Eye (tissue), 1 donor: ENCODE measurements at regions not wholly inside any gene's neighbourhood (a gene's known extent, or its start where the extent isn't known, plus 50 kb on each side); places are given as distances from the start of the nearest gene placed in this dataset.
A peak's percentile ranks its signal among the peaks of the same experiment; 100 is the strongest.
"Not testable (repeated sequence)": the region's sequence is repeated elsewhere in the genome, so short reads cannot be mapped to it uniquely, and the experiment has no call there.

Experiments used
- DNase-seq: peaks from one replicate; pipeline ENCODE4 v3.0.0-alpha.2; 2015

GRCh38 chr2:4882941-4883340 lies 809.2 kb upstream of the SOX11 start:
- DNase-seq: no peak

GRCh38 chr2:4883375-4883774 lies 808.8 kb upstream of the SOX11 start:
- DNase-seq: no peak

- no peak for DNase-seq
Observed at GRCh38 chr2:4884117-4884571, 808.0 kb upstream of the SOX11 start.

DNA sequence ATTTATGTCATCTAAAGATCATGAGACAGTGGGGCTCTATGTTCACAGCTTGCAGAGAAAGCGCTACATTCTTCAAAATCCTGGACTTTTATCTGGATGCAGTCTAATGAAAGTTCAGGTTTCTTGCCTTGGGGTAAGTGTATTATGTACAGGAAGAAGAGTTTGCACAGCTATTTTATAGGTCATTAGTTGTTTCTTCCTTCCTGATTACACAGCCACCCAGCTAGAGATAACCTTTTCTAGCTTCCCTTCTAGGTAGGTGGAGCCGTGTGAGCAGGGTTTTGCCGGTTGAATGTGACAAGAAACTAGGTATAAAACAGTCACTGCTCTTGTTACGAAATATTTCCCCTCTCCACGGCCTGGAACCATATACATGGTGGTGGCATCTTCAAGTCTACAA lies 800.8 kb upstream of the SOX11 start:
- no peak for DNase-seq

DNA sequence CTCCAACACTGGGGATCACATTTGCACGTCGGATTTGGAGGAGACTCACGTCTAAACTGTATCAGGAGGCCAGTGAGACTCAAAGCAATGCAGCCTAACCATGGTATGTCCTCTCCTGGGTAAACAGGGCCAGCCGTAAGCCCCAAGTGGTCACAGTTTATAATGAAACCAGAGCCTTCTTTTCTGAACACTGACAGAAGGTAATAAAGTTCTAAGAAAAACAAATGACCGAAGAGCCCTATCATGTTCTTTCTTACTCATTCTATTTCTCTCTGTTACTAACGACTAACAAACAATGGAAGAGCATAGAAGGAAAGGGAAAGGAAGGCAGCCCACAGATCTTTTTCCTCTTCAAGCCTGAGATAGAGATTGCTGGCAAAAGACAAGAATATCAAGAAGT lies 796.8 kb upstream of the SOX11 start:
- no peak for DNase-seq

DNA sequence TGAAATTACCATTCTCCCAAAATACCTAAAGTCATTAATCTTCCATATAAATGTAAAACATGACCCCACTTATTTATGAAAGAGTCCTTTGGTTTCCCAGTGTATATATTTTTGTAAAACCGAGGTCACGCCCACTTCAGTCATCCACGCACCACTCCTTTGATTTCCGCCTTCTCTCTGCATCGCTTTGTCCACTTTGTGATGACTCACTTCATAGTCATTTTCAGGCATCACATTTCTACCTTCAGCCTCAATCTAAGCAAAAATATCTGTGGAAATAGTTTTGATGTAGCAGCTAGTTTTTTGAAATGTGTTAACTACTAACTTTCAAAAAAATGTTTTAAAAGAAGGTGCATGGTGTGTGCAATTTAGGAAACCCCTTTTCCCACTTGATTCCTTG lies 793.5 kb upstream of the SOX11 start:
- no peak for DNase-seq

GRCh38 chr2:4900242-4900641 lies 791.9 kb upstream of the SOX11 start:
- DNase-seq: peak; percentile 16

DNA sequence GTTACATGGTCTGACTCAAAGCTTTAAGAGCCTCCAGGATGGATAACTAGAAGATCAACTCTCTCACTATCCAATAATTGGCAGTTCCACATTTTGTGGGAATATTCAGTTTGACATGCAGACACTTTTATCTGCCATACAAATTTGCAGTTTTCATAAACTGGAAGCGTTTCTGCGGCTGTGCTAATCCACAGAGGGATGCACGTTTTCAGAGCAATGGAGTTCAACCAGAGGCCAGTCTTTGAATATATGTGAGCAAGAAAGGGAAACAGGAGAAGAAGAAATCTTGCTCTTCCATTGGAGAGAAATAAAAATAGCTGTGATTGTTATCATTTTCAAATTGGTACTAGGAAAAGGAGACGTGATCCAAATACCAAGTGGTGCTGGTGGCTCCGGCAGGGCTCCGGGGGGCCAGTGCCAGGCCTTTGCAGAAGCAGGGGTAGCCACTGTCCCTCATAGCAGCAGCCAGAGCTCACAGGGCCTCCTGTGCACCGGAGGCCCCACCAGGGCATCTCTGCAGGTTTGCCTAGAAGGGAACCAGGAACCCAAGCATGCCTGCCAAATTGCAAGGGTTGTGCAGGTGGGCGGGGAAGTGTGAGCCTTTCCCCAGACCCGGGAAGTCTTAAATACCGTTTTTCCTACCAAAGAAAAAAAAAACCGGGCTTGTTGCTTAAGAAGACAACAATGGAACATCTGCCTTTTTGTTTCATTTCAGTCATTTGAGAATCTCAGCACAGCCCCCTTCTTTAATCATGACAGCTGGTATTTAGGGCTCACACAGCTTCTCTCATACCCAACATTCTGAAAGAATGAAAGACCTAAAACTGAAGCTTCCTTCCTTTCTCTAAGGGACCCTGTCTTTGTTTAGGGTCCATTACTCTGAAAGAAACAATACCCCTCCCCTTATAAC lies 791.1 kb upstream of the SOX11 start:
- DNase-seq: peak; percentile 48

GRCh38 chr2:4903656-4904348 lies 788.4 kb upstream of the SOX11 start:
- peak; percentile 45 for DNase-seq

DNA sequence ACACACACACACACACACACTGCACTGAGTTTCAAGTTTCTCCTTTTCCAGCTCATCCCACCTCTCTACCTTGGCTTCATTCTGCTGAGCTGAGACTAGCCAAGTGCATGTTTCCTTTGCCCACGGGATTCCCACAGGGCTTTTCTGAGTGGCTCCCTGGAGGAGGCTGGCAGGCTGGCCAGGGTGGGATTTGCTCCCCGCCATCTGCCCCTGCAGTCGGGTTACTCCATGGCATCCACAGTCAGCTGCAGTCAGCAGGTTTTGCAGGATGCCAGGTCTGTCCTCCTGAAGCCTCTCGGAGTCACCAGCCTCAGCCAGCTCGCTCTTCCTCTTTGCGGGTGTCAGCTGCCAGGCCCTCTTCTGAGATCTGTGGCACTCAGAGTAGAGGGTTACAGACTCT lies 783.7 kb upstream of the SOX11 start:
- DNase-seq: no peak

GRCh38 chr2:4909346-4910009 lies 782.7 kb upstream of the SOX11 start:
- no peak for DNase-seq

- DNase-seq: no peak
Observed at GRCh38 chr2:4914036-4914435, 778.1 kb upstream of the SOX11 start.

DNA sequence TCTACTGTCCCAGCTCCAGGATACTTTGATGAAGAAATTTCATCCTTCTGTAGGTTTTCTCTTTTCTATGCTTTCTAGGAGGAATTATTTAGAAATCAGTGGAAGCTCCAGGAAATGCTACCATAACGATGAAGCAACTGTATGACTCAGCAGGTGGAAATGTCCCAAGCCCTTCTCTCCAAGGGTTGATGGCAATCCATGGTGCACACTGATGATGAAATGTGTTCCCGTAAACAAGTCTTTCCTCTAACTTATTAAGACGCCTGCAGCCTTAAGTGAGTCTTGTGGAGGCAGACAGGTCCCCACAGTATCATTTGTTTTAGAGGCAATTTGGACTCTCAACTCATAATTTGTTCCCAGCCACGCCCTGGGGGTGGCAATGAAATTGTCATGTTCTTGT lies 777.6 kb upstream of the SOX11 start:
- DNase-seq: no peak

DNA sequence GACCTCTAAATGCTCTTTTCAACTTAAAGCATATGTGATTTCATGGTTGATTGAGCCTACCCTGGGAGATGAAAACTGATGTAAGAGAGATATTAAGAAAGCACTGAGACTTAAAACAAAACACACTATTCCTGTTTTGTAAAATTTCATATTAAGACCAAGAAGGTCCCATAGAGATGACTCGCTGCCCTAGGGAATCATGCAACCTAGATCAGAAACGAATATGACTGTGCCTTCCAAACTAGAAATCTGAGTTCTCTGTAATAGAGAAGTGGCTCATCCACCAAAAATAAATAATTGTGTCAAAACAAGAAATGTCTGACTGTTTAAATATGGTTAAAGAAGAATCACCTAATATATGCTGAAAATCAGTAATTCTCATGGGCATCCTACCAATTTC lies 776.8 kb upstream of the SOX11 start:
- DNase-seq: no peak

GRCh38 chr2:4916094-4916493 lies 776.1 kb upstream of the SOX11 start:
- DNase-seq: no peak

- peak; percentile 31 for DNase-seq
Observed at GRCh38 chr2:4930704-4931103, 761.5 kb upstream of the SOX11 start.

DNA sequence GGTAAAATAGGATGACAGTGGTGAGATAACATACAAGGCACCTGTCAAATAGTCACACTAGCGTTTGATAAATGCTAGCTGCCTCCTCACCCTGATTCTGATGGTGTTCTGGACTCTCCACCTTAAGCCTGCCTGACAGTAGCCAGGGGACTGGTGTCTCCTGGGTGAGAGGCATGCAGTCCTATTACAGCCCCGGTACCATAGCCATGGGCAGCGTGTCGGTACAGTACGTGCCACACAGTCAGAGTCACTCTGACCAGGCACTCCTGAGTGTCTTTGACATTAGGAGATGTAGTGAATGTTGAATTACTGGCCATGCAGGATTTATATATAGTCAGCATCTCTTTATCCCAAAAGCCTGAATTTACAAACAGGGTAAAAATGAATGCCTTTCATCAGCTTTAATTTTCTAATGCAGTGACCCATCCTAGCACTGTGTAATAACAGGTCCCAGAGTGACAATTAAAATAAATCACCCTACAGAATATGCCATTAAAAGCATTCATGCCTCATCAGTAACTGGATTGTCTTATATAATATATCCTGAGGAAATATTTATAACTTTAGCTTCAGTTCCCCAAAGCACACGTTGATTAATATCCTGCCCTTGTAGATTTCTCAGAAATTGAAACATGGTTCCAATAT lies 760.3 kb upstream of the SOX11 start:
- no peak for DNase-seq

GRCh38 chr2:4935291-4935690 lies 756.9 kb upstream of the SOX11 start:
- DNase-seq: not testable (repeated sequence)

GRCh38 chr2:4937550-4937949 lies 754.6 kb upstream of the SOX11 start:
- peak; percentile 35 for DNase-seq

- DNase-seq: no peak
Observed at GRCh38 chr2:4938206-4938605, 754.0 kb upstream of the SOX11 start.

- no peak for DNase-seq
Observed at GRCh38 chr2:4942441-4942840, 749.7 kb upstream of the SOX11 start.

- peak; percentile 11 for DNase-seq
Observed at GRCh38 chr2:4947911-4948310, 744.3 kb upstream of the SOX11 start.

DNA sequence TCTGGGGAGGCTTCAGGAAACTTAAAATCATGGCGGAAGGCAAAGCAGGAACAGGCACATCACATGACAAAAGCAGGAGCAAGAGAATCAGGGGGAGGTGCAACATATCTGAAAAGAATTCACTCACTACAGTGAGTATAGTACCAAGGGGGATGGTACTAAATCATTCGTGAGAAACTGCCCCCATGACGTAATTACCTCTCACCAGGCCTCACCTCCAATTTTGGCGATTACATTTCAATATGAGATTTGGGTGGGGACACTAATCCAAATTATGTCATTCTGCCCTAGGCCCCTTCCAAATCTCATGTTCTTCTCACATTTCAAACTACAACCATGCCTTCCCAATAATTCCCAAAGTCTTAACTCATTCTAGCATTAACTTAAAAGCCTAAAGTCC lies 740.8 kb upstream of the SOX11 start:
- no peak for DNase-seq
